IMR-90 (cell line): ENCODE measurements at regions not wholly inside any gene's neighbourhood (a gene's known extent, or its start where the extent isn't known, plus 50 kb on each side); places are given as distances from the start of the nearest gene placed in this dataset.

ENCODE experiments used
- ATAC-seq: fragments of 200-7000 bp; cut with Tn5 transposase; 2 replicates; pipeline ENCODE4 v1.9.1; 2020; ENCODE audit warnings: low read depth, mild to moderate bottlenecking, moderate library complexity
- BruUV-seq: library from RNA; stranded (reverse); fragments of 400-500 nt; replicated peaks from 2 replicates; lab custom pipeline; 2021; lab: Mats Ljungman, UMichigan
- CTCF ChIA-PET: fragments of 300-600 bp; formaldehyde crosslinking; extraction: SDS; loops from one replicate; lab custom pipeline; 2021; ENCODE audit warnings: antibody characterized with exemption; lab: Yijun Ruan, JAX
- POLR2A ChIA-PET: fragments of 300-600 bp; sonication (Branson Sonifier 250); formaldehyde crosslinking; loops from one replicate; lab custom pipeline; 2022; ENCODE audit warnings: antibody characterized with exemption; ENCODE audit not compliant: unreplicated experiment; lab: Charles Lee
- DNase-seq: peaks from one replicate; pipeline ENCODE4 v3.0.0; 2013
- H2AFZ ChIP-seq: replicated peaks from 2 replicates; pipeline ENCODE3; 2013; ENCODE audit warnings: low read length, mild to moderate bottlenecking; ENCODE audit not compliant: poor library complexity
- H2AK5ac ChIP-seq: 2 replicates; pipeline ENCODE4 v1.6.1; 2013; ENCODE audit warnings: low read depth, low read length, inconsistent platforms
- H2AK9ac ChIP-seq: replicated peaks from 2 replicates; pipeline ENCODE3; 2013; ENCODE audit warnings: mild to moderate bottlenecking, low read depth, low read length, moderate library complexity; ENCODE audit not compliant: poor library complexity
- H2BK120ac ChIP-seq: 2 replicates; pipeline ENCODE4 v1.6.1; 2013; ENCODE audit warnings: low read depth, low read length, inconsistent platforms
- H2BK15ac ChIP-seq: 3 replicates; pipeline ENCODE4 v1.6.1; 2013; ENCODE audit warnings: low read depth, low read length, inconsistent platforms
- H2BK20ac ChIP-seq: 2 replicates; pipeline ENCODE4 v1.6.1; 2013; ENCODE audit warnings: low read depth, mild to moderate bottlenecking, inconsistent platforms, low read length, moderate library complexity
- H2BK5ac ChIP-seq: 2 replicates; pipeline ENCODE4 v1.6.1; 2013; ENCODE audit warnings: mild to moderate bottlenecking, low read depth, low read length, inconsistent platforms; ENCODE audit not compliant: poor library complexity, severe bottlenecking
- H3K14ac ChIP-seq: replicated peaks from 2 replicates; pipeline ENCODE4 v1.6.1; 2013; ENCODE audit warnings: low read depth, low read length, inconsistent platforms
- H3K18ac ChIP-seq: 2 replicates; pipeline ENCODE4 v1.6.1; 2013; ENCODE audit warnings: low read depth, low read length, control low read depth
- H3K23ac ChIP-seq: 2 replicates; pipeline ENCODE4 v1.6.1; 2013; ENCODE audit warnings: low read depth, low read length, inconsistent platforms
- H3K27ac ChIP-seq: 2 replicates; pipeline ENCODE4 v1.5.1; 2013; ENCODE audit warnings: mild to moderate bottlenecking, control low read depth, low read length; ENCODE audit not compliant: insufficient read depth
- H3K27me3 ChIP-seq: 2 replicates; pipeline ENCODE4 v1.6.1; 2013; ENCODE audit warnings: low read length; ENCODE audit not compliant: control insufficient read depth, insufficient read depth
- H3K36me3 ChIP-seq: 2 replicates; pipeline ENCODE4 v1.6.1; 2013; ENCODE audit warnings: low read length, mixed read lengths; ENCODE audit not compliant: control insufficient read depth, insufficient read depth
- H3K4ac ChIP-seq: 2 replicates; pipeline ENCODE4 v1.6.1; 2013; ENCODE audit warnings: low read depth, low read length, inconsistent platforms
- H3K4me1 ChIP-seq: 2 replicates; pipeline ENCODE4 v1.6.1; 2013; ENCODE audit warnings: low read length, mixed read lengths; ENCODE audit not compliant: control insufficient read depth, insufficient read depth
- H3K4me2 ChIP-seq: 2 replicates; pipeline ENCODE4 v1.6.1; 2013; ENCODE audit warnings: low read depth, mild to moderate bottlenecking, control low read depth, low read length, moderate library complexity
- H3K4me3 ChIP-seq: 2 replicates; pipeline ENCODE4 v1.5.1; 2013; ENCODE audit warnings: low read depth, mild to moderate bottlenecking, control low read depth, low read length, moderate library complexity; ENCODE audit not compliant: insufficient read depth
- H3K56ac ChIP-seq: 2 replicates; pipeline ENCODE4 v1.6.1; 2013; ENCODE audit warnings: low read length, inconsistent platforms; ENCODE audit not compliant: insufficient read depth; ENCODE audit errors: extremely low read depth
- H3K79me1 ChIP-seq, 2 experiments: 2 replicates each; pipeline ENCODE4 v1.6.1; 2013; ENCODE audit warnings: low read length in 2 of 2, inconsistent platforms in 1 of 2, low read depth in 1 of 2
- H3K9ac ChIP-seq: 2 replicates; pipeline ENCODE4 v1.6.1; 2013; ENCODE audit warnings: low read depth, low read length, control low read depth
- H3K9me1 ChIP-seq: 2 replicates; pipeline ENCODE4 v1.6.1; 2013; ENCODE audit warnings: low read length, inconsistent platforms; ENCODE audit not compliant: insufficient read depth
- H3K9me3 ChIP-seq: 2 replicates; pipeline ENCODE4 v1.6.1; 2013; ENCODE audit warnings: low read length; ENCODE audit not compliant: control insufficient read depth, insufficient read depth
- H4K20me1 ChIP-seq: 2 replicates; pipeline ENCODE4 v1.6.1; 2013; ENCODE audit warnings: low read length, inconsistent platforms; ENCODE audit not compliant: insufficient read depth
- H4K5ac ChIP-seq: 2 replicates; pipeline ENCODE4 v1.6.1; 2013; ENCODE audit warnings: mild to moderate bottlenecking, low read depth, low read length, control low read depth
- H4K8ac ChIP-seq, 2 experiments: 2 replicates each; pipeline ENCODE4 v1.6.1; 2013; ENCODE audit warnings: low read depth in 2 of 2, low read length in 2 of 2, control low read depth in 1 of 2, inconsistent platforms in 1 of 2
- H4K91ac ChIP-seq: 2 replicates; pipeline ENCODE4 v1.6.1; 2013; ENCODE audit warnings: low read depth, low read length, inconsistent platforms; ENCODE audit not compliant: insufficient read depth
- BHLHE40 ChIP-seq: fragments of 150-350 bp; IDR thresholded peaks from 2 replicates; pipeline ENCODE4 v1.6.1; 2016; ENCODE audit warnings: mild to moderate bottlenecking, low read depth, low read length
- CEBPB ChIP-seq: IDR thresholded peaks from 2 replicates; pipeline ENCODE4 v1.6.1; 2012; ENCODE audit warnings: low read depth, low read length, improper control_type of control experiment
- CHD1 ChIP-seq: IDR thresholded peaks from 2 replicates; pipeline ENCODE4 v1.6.1; 2012; ENCODE audit warnings: low read depth, low read length, improper control_type of control experiment
- ELK1 ChIP-seq: fragments of 150-350 bp; IDR thresholded peaks from 2 replicates; pipeline ENCODE4 v1.6.1; 2016; ENCODE audit warnings: low read depth, mild to moderate bottlenecking, low read length, moderate library complexity, borderline replicate concordance
- FOS ChIP-seq: fragments of 150-350 bp; IDR thresholded peaks from 2 replicates; pipeline ENCODE4 v1.6.1; 2016; ENCODE audit warnings: low read depth, low read length
- MAFK ChIP-seq: IDR thresholded peaks from 2 replicates; pipeline ENCODE4 v1.6.1; 2012; ENCODE audit warnings: low read depth, low read length, improper control_type of control experiment
- MAZ ChIP-seq: IDR thresholded peaks from 2 replicates; pipeline ENCODE4 v1.6.1; 2012; ENCODE audit warnings: low read depth, mild to moderate bottlenecking, low read length, improper control_type of control experiment, moderate library complexity, borderline replicate concordance
- MXI1 ChIP-seq: IDR thresholded peaks from 2 replicates; pipeline ENCODE4 v1.6.1; 2012; ENCODE audit warnings: low read depth, mild to moderate bottlenecking, low read length, moderate library complexity, borderline replicate concordance
- NFE2L2 ChIP-seq: fragments of 150-350 bp; IDR thresholded peaks from 2 replicates; pipeline ENCODE4 v1.6.1; 2016; ENCODE audit warnings: low read depth, mild to moderate bottlenecking, low read length
- POLR2A ChIP-seq: IDR thresholded peaks from 2 replicates; pipeline ENCODE4 v1.6.1; 2012; ENCODE audit warnings: mild to moderate bottlenecking, low read depth, low read length
- RAD21 ChIP-seq: IDR thresholded peaks from 2 replicates; pipeline ENCODE4 v1.6.1; 2012; ENCODE audit warnings: low read length, improper control_type of control experiment
- RCOR1 ChIP-seq: IDR thresholded peaks from 2 replicates; pipeline ENCODE4 v1.6.1; 2012; ENCODE audit warnings: mild to moderate bottlenecking, low read length, improper control_type of control experiment; ENCODE audit not compliant: insufficient replicate concordance
- RFX5 ChIP-seq: IDR thresholded peaks from 2 replicates; pipeline ENCODE4 v1.8.0; 2012; ENCODE audit warnings: low read depth, mild to moderate bottlenecking, low read length, moderate library complexity
- SMC3 ChIP-seq: fragments of 150-350 bp; IDR thresholded peaks from 2 replicates; pipeline ENCODE4 v1.6.1; 2016; ENCODE audit warnings: low read depth, mild to moderate bottlenecking, antibody characterized with exemption, low read length, moderate library complexity
- USF2 ChIP-seq: fragments of 150-350 bp; IDR thresholded peaks from 2 replicates; pipeline ENCODE4 v1.6.1; 2017; ENCODE audit warnings: mild to moderate bottlenecking, antibody characterized with exemption, low read length, low read depth
- WGBS, 2 experiments: methylation state at CpG; one replicate each; pipeline versions ENCODE4 v1.1.5 to v1.1.7; 2013; ENCODE audit warnings: missing lambda C conversion rate in 2 of 2; ENCODE audit not compliant: insufficient read length in 1 of 2; ENCODE audit errors: extremely low coverage in 2 of 2; 5-methylcytosine and 5-hydroxymethylcytosine counted together
- dilution Hi-C: fragments of 300-500 bp; cut with HindIII; formaldehyde crosslinking; loops from one replicate; pipeline ENCODE4 v1.14.3; 2018; ENCODE audit warnings: low sequenced_read_pairs; ENCODE audit not compliant: unreplicated experiment
- in situ Hi-C: fragments of 300-500 bp; cut with MboI; formaldehyde crosslinking; loops from 3 replicates; pipeline ENCODE4 v1.14.3; 2019; ENCODE audit warnings: low sequenced_read_pairs, inconsistent platforms, mixed read lengths
- intact Hi-C: fragments of 100-400 bp; cut with micrococcal nuclease; formaldehyde crosslinking; loops from 2 replicates; pipeline ENCODE4 v1.10.0; 2022

GRCh38 chr6:157769776-157770426, 53.1 kb upstream of the SNX9 start:
- H3K56ac ChIP-seq = no peak overlapping the region; the same call in 1 of the 2 replicates
- intact Hi-C loops (no loop called here), in situ Hi-C loops (no loop called here), dilution Hi-C loops (no loop called here)
- H3K27ac ChIP-seq = no peak overlapping the region
- H3K79me1 ChIP-seq = no peaks in the 10 kb centered on the region; a peak in 1 of 4 replicates
- DNase-seq (no peak), ATAC-seq (no peak)
- H4K20me1 ChIP-seq = no peaks in the 10 kb centered on the region; the same call in 1 of the 2 replicates
- WGBS, 2 experiments = 90% methylated on average over 6 of the region's 10 CpGs; no CpG with 5 or more reads in 1 of the 2 experiments
- no peaks in the 10 kb centered on the region for H3K27me3 ChIP-seq
- ChIA-PET CTCF (interaction anchor here (0.7 kb wide), 1 partner anchor 46 kb away, joined by 3 read pairs; no protein-coding TSS in a partner anchor), POLR2A (no interaction called here)
- peak overlapping the region; percentile 60; the same call in 1 of the 2 replicates for H3K14ac ChIP-seq
- H3K9me1 ChIP-seq = 0 out of 2 replicates have a peak, but pooled peaks cover 4% of the 10 kb centered on the region
- BruUV-seq = no TSS peak
- H3K9me3 ChIP-seq = no peaks in the 10 kb centered on the region
- H3K4ac ChIP-seq = peak overlapping the region; percentile 55
- no peak overlapping the region for H3K23ac ChIP-seq
- peak overlapping the region; percentile 51 for H2AK9ac ChIP-seq
- peak overlapping the region; percentile 9 for H2BK5ac ChIP-seq
- H2BK15ac ChIP-seq = peak overlapping the region; percentile 91; the same call in 2 of the 3 replicates
- peak overlapping the region; percentile 46 for H2AFZ ChIP-seq
- H4K91ac ChIP-seq = peak overlapping the region; percentile 16
- TF ChIP-seq CHD1 (no peak), NFE2L2 (no peak), USF2 (no peak), BHLHE40 (no peak), MAZ (no peak), FOS (no peak), CEBPB (no peak), MXI1 (no peak), RCOR1 (no peak), MAFK (no peak), POLR2A (no peak), SMC3 (no peak), RAD21 (no peak), ELK1 (no peak), RFX5 (no peak)
- peak overlapping the region; percentile 24 to 61; a peak in 2 of 4 replicates for H4K8ac ChIP-seq
- no peak overlapping the region for H3K9ac ChIP-seq
- no peaks in the 10 kb centered on the region for H3K36me3 ChIP-seq
- H3K4me2 ChIP-seq = no peak overlapping the region
- H2BK20ac ChIP-seq = peak overlapping the region; percentile 75; the same call in 1 of the 2 replicates
- H4K5ac ChIP-seq = no peak overlapping the region
- 0 out of 2 replicates have a peak overlapping the region, but pooled peaks have one; percentile 24 for H3K18ac ChIP-seq
- peak overlapping the region; percentile 83 for H2AK5ac ChIP-seq
- H2BK120ac ChIP-seq = peak overlapping the region; percentile 83
- H3K4me3 ChIP-seq = no peak overlapping the region
- H3K4me1 ChIP-seq = peaks cover 7% of the 10 kb centered on the region
